H7 (cell line): ENCODE measurements at regions not wholly inside any gene's neighbourhood (a gene's known extent, or its start where the extent isn't known, plus 50 kb on each side); places are given as distances from the start of the nearest gene placed in this dataset.
A peak's percentile ranks its signal among the peaks of the same experiment; 100 is the strongest.

Experiments used
- DNase-seq: peaks from one replicate; pipeline ENCODE4 v3.0.0; 2012
- H3K27me3 ChIP-seq: 2 replicates; pipeline ENCODE4 v1.6.0; 2011; ENCODE audit warnings: mild to moderate bottlenecking, low read length; ENCODE audit not compliant: control insufficient read depth, insufficient read depth
- H3K36me3 ChIP-seq: replicated peaks from 2 replicates; pipeline ENCODE4 v1.5.1; 2011; ENCODE audit warnings: low read length; ENCODE audit not compliant: control insufficient read depth, insufficient read depth
- H3K4me3 ChIP-seq: 2 replicates; pipeline ENCODE4 v1.5.1; 2011; ENCODE audit warnings: low read depth, mild to moderate bottlenecking, control low read depth, low read length, moderate library complexity; ENCODE audit not compliant: insufficient read depth

DNA sequence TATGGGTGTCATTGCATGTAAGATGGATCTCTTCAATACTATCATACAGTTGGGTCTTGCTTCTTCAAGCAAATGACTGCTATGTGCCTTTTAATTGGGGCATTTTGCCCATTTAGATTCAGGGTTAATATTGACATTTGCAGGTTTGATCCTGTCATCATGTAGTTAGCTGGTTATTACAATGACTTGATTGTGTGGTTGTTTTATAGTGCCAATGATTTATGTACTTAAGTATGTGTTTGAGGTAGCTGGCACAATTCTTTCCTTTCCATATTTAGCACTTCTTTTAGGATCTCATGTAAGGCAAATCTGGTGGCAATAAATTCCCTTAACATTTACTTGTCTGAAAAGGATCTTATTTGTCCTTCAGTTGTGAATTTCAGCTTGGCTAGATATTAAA lies 267.5 kb downstream of the VGLL3 start:
- H3K27me3 ChIP-seq, result no peaks in the 10 kb centered on the region
- DNase-seq, result no peak
- H3K4me3 ChIP-seq, result no peak overlapping the region
- no peaks in the 10 kb centered on the region for H3K36me3 ChIP-seq

DNA sequence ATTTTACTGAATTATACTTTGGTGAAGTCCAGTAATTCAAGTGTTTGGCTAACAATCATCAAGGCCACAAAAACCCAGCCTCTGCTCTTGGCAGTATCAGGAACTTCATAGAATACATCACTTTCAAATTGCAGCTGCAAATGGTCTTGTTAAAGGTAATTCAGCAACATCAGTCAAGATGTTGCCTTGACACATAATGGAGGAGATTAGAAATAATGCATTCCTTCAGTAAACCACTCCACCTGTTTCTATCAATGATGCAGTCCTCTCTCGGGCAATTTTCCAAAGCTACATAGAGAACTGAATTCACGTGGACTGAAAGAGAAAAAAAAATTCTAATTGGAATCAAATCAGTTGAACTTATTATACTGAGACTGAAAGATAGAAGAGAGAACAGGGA lies 279.3 kb downstream of the VGLL3 start:
- Histone ChIP-seq H3K36me3 (no peaks in the 10 kb centered on the region), H3K4me3 (no peak overlapping the region), H3K27me3 (no peaks in the 10 kb centered on the region)
- no peak for DNase-seq

DNA sequence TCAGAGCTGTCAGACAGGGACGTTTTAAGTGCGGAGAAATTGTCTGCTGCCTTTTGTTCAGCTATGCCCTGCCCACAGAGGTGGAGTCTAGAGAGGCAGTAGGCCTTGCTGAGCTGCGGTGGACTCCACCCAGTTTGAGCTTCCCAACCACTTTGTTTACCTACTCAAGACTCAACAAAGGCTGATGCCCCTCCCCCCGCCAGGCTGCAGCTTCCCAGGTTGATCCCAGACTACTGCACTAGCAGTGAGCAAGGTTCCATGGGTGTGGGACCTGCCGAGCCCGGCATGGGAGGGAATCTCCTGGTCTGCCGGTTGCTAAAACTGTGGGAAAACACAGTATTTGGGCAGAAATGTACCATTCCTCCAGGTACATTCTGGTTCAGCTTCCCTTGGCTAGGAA lies 282.1 kb downstream of the VGLL3 start:
- no peak for DNase-seq

DNA sequence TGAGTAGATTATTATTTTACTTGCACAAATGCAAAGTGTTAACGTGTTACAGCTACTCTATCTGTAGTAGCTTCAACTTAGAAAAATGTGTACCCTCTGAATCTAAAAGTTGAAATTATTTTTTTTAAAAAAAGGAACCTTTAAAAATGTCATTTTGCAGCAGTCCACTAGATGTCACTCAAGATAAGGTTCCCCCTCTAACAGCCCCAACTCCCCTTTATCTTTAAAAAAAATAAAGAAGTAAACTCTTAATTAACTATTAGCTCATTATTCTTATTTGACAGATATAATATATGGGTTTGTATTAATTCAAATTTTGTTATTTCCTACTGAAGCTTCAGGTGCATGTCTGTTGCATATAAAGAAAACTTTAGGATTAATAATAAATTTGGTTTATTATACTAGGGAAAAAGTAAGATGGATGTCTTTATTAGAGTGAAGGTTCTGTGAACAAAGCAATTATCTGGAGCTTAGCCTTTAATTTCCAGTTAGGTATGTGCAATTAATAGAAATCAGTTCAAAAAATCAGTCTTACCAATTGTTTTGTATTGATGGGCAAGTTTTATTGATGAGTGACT lies 288.5 kb downstream of the VGLL3 start:
- DNase-seq, result peak; percentile 15
- H3K36me3 ChIP-seq, result no peaks in the 10 kb centered on the region
- H3K27me3 ChIP-seq, result no peaks in the 10 kb centered on the region
- no peak overlapping the region for H3K4me3 ChIP-seq

More for the DNA sequence above, 282.1 kb downstream of the VGLL3 start:
- H3K36me3 ChIP-seq, result no peaks in the 10 kb centered on the region
- H3K27me3 ChIP-seq, result no peaks in the 10 kb centered on the region
- no peak overlapping the region for H3K4me3 ChIP-seq

DNA sequence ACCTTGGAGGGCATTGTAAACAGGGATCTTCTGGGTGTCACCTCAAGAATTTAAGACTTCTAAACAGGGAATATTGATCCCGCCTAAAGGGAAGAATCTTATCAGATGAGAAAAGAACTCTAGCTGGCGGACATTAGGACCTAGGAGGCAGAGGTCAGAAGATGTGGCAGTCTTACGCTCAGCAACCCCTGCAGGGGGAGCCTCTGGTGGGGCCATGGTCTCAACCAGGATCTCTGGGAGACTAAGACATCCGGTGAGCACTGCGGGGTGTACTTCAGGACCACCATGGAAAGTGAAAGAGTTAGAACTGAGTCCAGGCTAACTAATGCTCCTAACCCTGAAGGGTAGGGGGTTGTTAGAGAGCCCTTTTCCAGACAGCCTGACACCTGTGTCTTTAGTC lies 295.2 kb downstream of the VGLL3 start:
- peak overlapping the region; percentile 25 for H3K4me3 ChIP-seq

DNA sequence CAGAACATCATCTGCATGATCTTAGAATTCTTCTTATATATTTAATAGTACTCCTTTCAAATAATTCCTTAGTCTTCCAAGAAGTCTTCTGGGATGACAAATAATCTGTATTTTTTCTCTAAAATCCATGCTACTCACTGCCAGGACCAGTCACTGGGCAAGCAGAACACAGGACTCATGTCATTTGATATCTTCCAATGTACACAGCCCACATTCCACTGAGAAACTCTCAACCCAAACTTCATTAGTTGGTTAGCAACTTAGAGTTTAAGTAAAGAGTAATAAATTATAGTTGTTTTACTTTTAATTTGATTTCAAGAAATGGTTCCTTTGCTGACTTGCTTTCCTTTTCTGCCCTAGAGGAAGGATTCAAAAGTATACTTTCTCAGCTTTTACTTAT lies 317.0 kb downstream of the VGLL3 start:
- DNase-seq, result no peak
- Histone ChIP-seq H3K4me3 (no peak overlapping the region), H3K27me3 (no peaks in the 10 kb centered on the region), H3K36me3 (no peaks in the 10 kb centered on the region)

More for the DNA sequence above, 295.2 kb downstream of the VGLL3 start:
- DNase-seq, result no peak
- Histone ChIP-seq H3K36me3 (no peaks in the 10 kb centered on the region), H3K27me3 (no peaks in the 10 kb centered on the region)

DNA sequence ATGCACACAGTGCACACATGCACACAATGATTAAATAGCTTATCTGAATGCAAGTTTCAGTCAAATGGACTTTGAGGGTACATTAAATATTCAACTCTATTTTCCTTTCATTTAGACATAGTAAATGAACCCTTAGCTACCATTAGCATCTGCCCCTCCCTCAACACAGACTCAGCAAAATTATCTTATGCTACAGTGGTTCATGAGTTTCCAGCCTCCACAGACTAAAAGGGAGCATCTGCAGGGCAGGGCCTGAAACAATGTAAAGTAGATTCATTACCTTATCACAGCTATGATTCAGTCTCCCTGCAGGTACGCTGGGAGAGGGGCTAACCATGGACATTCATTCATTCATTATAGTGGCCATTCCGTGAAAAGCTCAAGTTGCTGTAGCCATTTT lies 329.1 kb downstream of the VGLL3 start:
- Histone ChIP-seq H3K27me3 (no peaks in the 10 kb centered on the region), H3K36me3 (no peaks in the 10 kb centered on the region), H3K4me3 (no peak overlapping the region)
- no peak for DNase-seq

DNA sequence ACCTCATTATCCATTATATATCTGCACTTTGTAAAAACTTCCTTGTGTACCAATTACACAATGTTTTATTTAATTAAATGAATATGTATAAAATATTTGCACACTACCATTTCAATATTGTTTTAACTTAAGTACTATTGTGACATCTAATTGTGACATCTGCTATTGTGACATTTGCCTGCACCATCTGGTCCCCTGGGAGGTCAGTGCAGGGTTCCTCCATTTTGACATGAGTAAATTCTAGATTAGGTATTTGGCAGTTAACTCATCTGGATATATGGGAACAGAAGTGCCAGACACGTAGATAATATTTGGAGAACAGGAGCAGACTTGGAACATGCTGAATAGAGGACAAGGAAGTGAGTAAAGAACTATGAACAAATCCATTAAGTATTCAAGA lies 332.1 kb downstream of the VGLL3 start:
- DNase-seq, result no peak

DNA sequence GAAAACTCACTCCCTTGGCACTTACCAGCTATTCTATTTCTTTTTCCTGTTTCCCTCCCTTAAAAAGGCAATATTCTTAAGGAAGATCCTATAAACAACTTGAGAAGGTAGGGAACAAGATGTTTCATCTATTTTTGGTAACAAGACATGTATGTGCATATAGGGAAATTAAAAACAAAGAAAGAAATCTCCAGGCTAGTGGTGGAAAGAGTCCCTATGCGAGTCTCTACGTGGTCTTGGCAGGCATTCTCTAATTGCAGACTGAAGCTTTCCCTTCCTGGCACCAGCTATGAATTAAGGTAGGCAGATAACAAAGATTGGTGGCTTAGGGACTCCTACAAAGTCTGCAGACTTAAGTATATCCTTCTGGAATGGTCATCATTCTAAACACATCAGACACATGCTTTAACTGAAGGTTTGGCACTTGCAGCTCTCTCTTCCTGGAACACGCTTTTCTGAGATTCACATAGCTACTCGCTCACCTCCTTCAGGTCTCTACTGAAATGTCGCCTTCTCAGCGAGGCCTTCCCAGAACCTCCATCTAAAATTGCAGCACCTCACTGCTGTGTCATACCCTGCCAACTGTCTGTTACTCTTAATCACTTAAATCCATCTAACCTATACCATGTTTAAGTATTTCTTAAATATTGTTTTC lies 336.0 kb downstream of the VGLL3 start:
- no peak for DNase-seq
- Histone ChIP-seq H3K27me3 (no peaks in the 10 kb centered on the region), H3K4me3 (no peak overlapping the region), H3K36me3 (no peaks in the 10 kb centered on the region)

More for the DNA sequence above, 332.1 kb downstream of the VGLL3 start:
- Histone ChIP-seq H3K36me3 (no peaks in the 10 kb centered on the region), H3K27me3 (no peaks in the 10 kb centered on the region), H3K4me3 (no peak overlapping the region)

DNA sequence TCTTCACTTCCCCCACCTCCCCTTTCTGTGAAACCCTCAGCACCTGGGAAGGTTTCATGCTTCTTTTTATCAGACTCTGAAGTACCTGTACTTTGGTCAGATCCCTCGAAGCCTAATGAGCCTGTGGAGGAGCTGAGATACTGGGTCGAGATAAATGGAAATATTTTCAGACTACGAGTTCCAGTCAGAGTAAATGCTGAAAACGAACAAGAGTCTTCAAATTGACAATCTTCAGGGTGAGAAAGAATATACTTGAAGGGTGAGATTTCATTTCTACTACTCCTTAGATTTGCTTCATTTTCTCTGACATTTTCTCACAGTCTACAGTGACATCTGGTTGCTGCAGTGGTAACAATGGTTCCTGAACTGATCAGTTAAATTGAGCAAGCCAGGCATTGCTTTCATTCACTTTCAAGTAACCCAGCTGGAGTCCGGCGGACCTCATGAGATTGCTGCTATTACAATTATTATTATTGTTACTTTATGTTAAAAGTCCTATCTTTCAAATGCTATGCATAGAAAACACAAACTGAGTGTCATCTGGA lies 337.2 kb downstream of the VGLL3 start:
- Histone ChIP-seq H3K36me3 (no peaks in the 10 kb centered on the region), H3K4me3 (no peak overlapping the region), H3K27me3 (no peaks in the 10 kb centered on the region)
- DNase-seq, result no peak

DNA sequence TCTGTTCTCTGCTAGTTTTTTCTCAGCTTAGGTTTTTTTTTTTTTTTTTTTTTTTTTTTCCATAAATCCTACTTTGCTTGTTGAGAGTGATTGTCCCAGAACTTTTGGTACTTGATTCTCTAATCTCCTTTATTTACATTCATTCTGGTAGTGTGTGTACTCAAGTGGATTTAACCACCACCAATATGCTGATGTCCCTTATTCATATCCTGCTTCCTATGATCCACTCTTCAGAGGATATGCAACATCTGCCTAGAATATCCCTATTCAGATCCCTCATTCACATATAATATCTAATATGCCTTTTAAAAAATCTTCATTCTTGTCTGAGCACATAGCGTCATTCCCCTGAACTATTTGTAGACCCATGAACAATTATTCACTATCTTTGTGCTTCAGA lies 342.9 kb downstream of the VGLL3 start:
- Histone ChIP-seq H3K36me3 (no peaks in the 10 kb centered on the region), H3K4me3 (no peak overlapping the region), H3K27me3 (no peaks in the 10 kb centered on the region)
- DNase-seq, result no peak

DNA sequence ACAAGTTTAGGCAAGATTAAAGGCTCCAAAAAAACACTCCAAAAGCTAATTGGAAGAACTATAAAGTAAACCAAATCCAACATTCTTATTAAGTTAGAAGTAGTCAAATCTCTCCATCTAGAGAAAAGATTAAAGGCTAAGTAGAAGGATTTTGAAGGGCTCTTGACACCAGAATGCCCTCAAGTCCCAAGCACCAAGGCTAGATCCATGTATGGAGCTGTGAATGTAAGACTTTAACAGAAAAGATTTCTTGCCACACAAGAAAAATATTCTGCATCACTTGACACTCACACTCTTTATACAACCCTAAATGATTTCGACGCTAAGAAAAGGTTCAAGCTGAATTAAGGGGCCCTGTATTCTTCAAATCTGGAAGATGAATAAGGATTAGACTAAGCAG lies 345.2 kb downstream of the VGLL3 start:
- Histone ChIP-seq H3K27me3 (no peaks in the 10 kb centered on the region), H3K4me3 (no peak overlapping the region), H3K36me3 (no peaks in the 10 kb centered on the region)
- no peak for DNase-seq

DNA sequence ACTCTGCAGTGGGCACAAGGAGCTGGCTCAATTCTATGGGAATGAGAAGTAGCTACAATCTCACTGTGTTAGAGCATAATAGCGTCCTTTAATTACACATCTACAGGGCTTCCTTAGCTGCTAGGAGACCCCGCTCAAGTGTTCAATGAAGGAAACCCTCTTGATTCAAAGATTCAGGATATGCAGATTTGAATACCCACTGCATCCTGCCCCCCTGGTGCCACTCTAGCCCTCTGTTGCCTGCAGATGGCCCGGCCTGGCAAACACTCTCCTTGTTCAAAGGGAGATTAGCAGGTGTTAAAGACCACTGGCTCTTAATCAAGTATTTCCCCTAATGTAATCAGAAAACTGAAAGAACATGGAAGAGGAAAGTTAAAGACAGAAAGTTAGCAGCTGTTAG lies 356.6 kb downstream of the VGLL3 start:
- H3K4me3 ChIP-seq, result no peak overlapping the region
- H3K27me3 ChIP-seq, result no peaks in the 10 kb centered on the region
- H3K36me3 ChIP-seq, result no peaks in the 10 kb centered on the region
- DNase-seq, result no peak

DNA sequence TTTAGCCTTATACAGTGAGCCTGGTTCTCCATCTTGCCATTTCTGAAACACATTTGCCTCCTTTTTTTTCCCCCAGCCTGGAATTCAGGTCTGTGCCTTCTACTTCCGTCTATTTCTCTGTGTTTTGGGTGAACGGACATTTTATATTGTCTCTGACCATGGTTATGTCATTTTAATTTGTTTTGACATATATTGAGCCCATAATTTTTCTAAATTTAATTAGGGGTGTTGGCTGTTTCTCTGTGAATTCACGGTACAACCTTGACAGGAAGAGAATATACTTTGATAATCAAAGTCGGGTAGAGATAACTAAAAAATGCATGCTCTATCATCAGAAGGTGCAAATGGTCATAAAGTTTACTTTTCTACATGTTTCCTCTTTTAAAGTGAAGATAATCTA lies 361.4 kb downstream of the VGLL3 start:
- H3K27me3 ChIP-seq, result no peaks in the 10 kb centered on the region
- no peak for DNase-seq
- no peaks in the 10 kb centered on the region for H3K36me3 ChIP-seq
- no peak overlapping the region for H3K4me3 ChIP-seq

DNA sequence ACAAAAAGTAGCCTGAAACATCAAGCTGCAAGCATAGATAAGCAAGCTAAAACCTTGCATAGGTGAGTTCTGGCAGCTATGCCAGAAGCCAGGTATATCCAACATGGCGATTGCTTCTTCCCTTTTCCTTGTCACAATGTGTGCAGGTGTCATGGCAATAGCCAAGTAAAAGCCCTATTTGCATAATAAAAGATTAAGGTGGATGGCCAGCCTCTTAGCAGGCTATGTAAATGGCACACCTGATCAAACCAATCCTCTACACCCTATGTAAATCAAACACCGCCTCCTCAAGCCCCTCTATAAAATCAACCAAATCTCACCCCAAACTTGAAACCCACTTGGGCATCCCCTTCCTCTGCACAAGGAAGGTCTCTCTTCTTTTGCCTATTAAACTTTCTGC lies 366.8 kb downstream of the VGLL3 start:
- DNase-seq, result no peak
- H3K36me3 ChIP-seq, result no peaks in the 10 kb centered on the region

More for the DNA sequence above, 366.8 kb downstream of the VGLL3 start:
- H3K27me3 ChIP-seq, result no peaks in the 10 kb centered on the region
- no peak overlapping the region for H3K4me3 ChIP-seq
